Stimulated activated CD4-positive, alpha-beta T cell treated with anti-CD3 and anti-CD28 coated beads, Interleukin-12 subunit alpha, Interleukin-12 subunit beta, amount 100 ng/mL, for 24 hours (primary cell): ENCODE measurements at regions not wholly inside any gene's neighbourhood (a gene's known extent, or its start where the extent isn't known, plus 50 kb on each side); places are given as distances from the start of the nearest gene placed in this dataset.
"Not testable (repeated sequence)": the region's sequence is repeated elsewhere in the genome, so short reads cannot be mapped to it uniquely, and the experiment has no call there.

ENCODE experiments used
- DNase-seq, 2 experiments: peaks; one replicate each; pipeline ENCODE4 v3.0.0-alpha.2; 2020; ENCODE audit warnings: low read depth in 2 of 2

- DNase-seq: no peak
Observed at GRCh38 chrX:122047261-122047660, 999.9 kb downstream of the GLUD2 start.

DNA sequence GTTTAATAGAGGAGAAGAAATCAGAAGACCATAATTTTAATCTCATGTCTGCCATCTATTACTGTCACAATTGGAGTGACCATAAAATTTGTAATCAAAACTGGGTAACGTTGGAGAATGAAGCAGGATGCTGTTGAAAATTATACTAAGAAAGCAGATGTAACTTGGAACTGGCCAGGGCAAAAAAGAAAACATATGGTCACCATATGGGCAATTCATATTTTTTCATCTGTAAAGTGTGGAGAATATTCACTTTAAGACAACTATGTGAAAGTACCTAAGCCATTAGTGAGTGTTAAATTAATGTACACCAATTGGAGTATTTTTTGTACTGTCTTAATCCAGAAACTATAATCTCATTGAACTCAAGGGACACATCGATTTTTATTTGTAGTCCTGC lies 1008.0 kb downstream of the GLUD2 start:
- DNase-seq: no peak

DNA sequence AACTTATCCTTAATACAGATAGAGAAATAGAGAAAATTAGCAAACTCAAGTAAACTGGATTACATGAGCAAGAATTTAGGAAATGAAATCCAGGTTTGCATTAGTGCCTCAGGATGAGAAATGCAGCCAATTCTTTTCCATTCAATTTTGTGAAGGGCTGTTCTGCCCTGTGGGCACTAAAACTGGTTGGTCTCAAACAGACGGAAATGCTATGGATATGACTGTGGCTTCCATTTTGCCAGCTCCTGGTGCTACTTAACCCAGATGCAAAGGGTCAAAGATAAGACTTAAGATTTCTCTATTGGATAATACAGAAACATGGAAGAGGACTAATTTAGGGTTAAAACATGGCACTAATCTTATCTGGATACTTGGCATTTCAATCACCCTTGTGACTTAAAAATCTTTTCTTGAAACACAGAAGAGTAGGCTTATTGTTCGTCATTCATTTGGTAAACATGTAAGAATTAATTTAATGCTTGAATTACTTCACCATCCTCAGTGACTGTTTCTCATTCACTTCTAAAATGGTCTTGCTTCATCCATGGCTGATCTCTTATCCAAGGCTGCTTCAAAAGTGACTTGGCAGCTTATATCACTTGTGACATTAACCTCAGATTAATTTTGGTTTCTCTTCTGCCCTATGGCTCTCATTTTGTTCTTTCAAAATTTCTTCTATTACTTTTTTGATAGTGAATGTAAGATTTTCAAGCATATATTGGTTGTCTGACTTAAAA lies 1008.7 kb downstream of the GLUD2 start:
- DNase-seq: no peak

DNA sequence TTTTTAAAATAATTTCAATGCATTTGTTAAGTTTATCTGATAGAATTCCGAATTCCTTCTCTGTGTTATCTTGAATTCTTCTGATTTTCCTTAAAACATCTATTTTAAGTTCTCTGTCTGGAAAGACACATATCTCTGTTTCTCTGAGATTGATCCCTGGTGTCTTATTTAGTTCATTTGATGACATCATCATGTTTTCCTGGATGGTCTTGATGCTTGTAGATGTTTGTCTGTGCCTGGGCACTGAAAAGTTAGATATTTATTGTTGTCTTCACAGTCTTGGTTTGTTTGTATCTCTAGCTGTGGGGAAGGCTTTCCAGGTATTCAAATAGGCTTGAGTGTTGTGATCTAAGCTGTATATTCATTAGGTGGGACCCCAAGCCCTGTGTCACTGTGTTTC lies 1028.8 kb downstream of the GLUD2 start:
- DNase-seq: no peak

GRCh38 chrX:122078079-122078478 lies 1030.7 kb downstream of the GLUD2 start:
- no peak for DNase-seq

DNA sequence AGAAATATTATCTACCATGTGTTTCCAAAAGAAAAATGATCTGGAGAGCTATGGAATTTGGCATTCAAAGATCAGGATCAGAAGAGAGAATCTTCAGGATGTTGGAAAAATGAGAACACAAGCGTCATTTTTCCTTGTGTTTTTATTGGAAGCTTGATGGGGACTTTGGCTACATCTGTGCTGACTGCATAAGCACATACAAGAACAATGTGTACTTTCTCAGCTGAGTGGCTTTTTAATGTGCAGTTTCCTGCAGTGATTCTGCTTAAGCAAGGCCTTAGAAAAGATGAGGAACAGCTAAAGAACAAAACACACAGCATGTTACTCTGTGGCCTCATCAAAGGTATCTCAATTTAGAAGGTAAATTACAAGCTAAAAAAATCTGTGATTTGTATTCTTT lies 1039.9 kb downstream of the GLUD2 start:
- DNase-seq: no peak

DNA sequence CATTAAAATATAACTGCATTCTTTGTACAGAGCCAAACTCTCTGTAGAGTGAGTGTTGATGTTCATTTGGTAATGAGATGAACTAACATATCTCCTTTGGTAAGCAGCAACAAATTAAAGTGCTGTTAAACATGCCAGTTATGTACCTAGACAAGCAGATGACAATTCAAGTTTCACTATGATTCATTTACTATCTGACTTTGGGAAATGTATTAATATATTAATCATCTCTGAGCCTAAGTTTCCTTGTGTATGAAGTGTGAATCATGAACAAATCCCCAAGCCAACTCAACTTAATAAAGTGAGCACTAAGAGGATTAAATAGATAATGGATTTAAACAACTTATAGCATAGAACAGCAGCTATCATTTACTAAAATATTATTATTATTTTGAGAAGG lies 1044.2 kb downstream of the GLUD2 start:
- no peak for DNase-seq

- no peak for DNase-seq
Observed at GRCh38 chrX:122092360-122092759, 1045.0 kb downstream of the GLUD2 start.

DNA sequence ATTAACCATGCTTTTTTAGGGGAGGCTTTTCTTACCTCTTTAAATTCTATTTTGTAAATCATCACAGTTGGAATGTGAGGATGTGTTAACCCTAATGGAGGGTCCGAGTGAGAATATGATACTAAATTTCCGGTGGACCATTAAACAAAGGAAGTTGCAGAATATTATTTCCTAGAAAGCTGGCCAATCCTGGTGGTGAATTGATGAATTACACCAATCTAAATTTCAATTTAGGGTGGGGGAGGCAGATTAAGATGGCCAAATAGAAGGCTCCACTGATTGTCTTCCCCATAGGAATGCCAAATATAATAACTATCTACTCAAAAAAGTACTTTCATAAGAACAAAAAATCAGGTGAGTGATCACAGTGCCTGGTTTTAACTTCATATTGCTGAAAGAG lies 1045.6 kb downstream of the GLUD2 start:
- DNase-seq: no peak

- DNase-seq: no peak
Observed at GRCh38 chrX:122094611-122095010, 1047.2 kb downstream of the GLUD2 start.

GRCh38 chrX:122113376-122113775 lies 1066.0 kb downstream of the GLUD2 start:
- DNase-seq: no peak

GRCh38 chrX:122113896-122114295 lies 1066.5 kb downstream of the GLUD2 start:
- DNase-seq: no peak

- DNase-seq: no peak
Observed at GRCh38 chrX:122115604-122116003, 1068.2 kb downstream of the GLUD2 start.

DNA sequence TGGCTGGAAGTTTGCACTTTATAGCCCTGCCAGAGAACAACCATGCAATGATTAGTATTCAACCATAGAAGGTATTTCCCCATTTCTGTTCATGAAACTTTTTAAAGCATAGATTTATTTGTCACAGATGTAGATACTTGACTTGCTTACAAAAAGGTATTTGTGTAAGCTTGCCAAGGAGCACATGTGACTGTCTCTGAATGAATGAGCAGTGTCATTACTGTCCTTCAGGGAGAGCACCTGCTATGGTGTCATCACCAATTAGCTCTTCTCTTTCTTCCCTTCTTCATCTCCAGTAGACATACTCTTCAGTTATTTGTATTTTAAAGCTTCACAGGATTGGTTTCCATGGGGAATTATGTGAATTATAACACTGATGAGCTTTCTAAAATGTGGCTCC lies 1064.7 kb upstream of the GRIA3 start:
- DNase-seq: no peak

GRCh38 chrX:122122274-122122673 lies 1061.8 kb upstream of the GRIA3 start:
- no peak for DNase-seq

DNA sequence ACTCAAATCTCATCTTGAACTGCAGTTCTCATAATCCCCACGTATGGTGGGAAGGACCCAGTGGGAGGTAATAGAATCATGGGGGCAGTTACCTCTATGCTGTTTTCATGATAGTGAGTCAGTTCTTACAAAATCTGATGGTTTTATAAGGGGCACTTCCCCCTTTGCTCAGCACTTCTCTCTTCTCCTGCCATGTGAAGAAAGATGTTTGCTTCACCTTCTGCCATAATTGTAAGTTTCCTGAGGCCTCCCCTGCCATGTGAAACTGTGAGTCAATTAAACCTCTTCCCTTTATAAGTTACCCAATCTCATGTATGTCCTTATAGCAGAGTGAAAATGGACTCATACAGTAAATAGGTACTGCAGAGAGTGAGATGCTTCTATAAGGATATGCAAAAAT lies 1050.6 kb upstream of the GRIA3 start:
- DNase-seq: no peak

DNA sequence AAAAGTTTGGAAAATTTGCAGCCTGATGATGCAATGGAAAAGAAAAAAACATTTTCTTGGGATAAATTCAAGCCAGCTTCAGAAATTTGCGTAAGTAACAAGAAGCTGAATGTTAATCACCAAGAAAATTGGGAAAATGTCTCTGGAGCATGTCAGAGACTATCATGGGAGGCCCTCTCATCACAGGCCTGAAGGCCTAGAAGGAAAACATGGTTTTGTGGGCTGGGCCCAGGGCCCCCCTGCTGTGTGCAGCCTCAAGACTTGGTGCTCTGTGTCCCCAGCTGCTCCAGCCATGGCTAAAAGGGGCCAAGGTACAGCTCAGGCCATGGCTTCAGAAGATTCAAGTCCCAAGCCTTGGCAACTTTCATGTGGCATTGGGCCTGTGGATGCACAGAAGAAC lies 1049.8 kb upstream of the GRIA3 start:
- no peak for DNase-seq

- DNase-seq: no peak
Observed at GRCh38 chrX:122135070-122135469, 1049.0 kb upstream of the GRIA3 start.

DNA sequence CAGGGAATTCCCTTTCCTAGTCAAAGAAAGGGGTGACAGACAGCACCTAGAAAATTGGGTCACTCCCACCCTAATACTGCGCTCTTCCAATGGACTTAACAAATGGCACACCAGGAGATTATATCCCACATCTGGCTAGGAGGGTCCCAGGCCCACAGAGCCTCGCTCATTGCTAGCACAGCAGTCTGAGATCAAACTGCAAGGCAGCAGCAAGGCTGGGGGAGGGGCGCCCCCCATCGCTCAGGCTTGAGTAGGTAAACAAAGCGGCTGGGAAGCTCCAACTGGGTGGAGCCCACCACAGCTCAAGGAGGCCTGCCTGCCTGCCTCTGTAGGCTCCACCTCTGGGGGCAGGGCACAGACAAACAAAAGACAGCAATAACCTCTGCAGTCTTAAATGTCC lies 1043.9 kb upstream of the GRIA3 start:
- not testable (repeated sequence) for DNase-seq

- DNase-seq: no peak
Observed at GRCh38 chrX:122154019-122154418, 1030.1 kb upstream of the GRIA3 start.

GRCh38 chrX:122168241-122168640 lies 1015.8 kb upstream of the GRIA3 start:
- no peak for DNase-seq

DNA sequence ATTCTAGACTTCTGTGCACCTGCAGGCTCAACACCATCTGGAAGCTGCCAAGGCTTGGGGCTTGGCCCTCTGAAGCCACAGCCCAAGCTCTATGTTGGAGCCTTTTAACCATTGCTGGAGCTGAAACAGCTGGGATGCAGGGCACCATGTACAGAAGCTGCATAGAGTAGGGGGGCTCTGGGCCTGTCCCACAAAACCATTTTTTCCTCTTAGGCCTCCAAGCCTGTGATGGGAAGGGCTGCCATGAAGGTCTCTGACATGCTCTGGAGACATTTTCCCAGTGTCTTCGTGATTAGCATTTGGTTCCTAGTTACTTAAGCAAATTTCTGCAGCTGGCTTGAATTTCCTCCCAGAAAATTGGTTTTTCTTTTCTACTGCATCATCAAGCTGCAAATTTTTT lies 999.3 kb upstream of the GRIA3 start:
- DNase-seq: no peak

DNA sequence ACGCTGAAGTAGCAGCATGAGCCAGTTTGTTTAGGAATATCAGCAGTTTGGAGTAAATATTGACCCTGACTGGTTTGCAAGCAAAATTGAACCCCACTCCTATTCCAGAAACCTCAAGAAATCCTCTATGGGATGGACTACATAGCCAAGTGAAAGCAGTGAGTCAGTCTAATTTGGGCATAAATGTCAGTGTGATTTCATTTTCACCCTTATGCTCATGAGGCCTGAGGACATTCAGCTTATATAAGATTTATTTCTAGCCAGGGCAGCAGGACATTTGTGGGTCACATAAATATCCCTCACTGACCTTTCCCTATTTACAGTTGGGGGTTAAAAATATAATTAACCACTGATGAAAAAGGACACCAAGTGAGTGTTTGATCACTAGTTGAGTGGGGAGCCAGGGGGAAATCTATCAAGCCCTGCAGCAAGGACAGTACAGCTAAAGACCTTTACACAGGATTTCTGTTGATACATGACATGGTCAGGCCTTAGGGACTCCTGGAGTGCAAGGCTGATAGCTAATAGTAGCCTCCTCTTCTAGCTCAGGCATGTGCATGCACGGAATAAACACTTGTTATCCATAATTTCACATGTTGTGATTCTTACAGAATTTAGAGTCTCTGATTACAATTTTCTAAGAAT lies 996.9 kb upstream of the GRIA3 start:
- DNase-seq: no peak

DNA sequence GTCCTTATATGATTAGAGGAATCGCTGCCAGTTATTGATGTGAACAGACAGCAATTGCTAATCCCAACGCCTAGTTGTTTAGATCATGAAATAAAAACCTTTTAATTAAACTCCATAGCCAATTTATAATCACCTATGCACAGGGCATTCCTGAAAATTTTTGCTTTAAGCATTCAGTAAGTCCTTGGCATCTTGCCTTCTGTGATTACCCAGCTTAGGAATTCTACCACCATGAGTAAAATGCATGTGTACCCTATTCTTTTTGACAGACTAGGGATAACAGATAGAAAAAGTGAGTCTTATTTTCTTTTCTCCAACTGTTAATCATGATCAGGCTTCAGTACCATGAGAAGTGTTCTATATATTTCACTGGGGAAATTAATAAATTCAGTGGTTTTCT lies 995.3 kb upstream of the GRIA3 start:
- DNase-seq: no peak
